Testis (tissue), 2 donors: ENCODE measurements at regions not wholly inside any gene's neighbourhood (a gene's known extent, or its start where the extent isn't known, plus 50 kb on each side); places are given as distances from the start of the nearest gene placed in this dataset.

Experiments used
- DNase-seq: peaks from one replicate; pipeline ENCODE4 v3.0.0-alpha.2; 2019
- H3K27ac ChIP-seq, 2 donors: fragments of 200-600 bp; sonication (generic); one replicate each; pipeline ENCODE4 v1.5.1; 2019
- H3K27me3 ChIP-seq: fragments of 200-600 bp; sonication (generic); one replicate; pipeline ENCODE4 v1.5.1; 2019
- H3K36me3 ChIP-seq: fragments of 200-600 bp; sonication (generic); one replicate; pipeline ENCODE4 v1.5.1; 2017; ENCODE audit warnings: low read depth; ENCODE audit errors: missing control alignments
- H3K4me1 ChIP-seq: fragments of 200-600 bp; sonication (generic); one replicate; pipeline ENCODE4 v1.5.1; 2019
- H3K4me3 ChIP-seq, 2 donors: fragments of 200-600 bp; sonication (generic); one replicate each; pipeline ENCODE4 v1.5.1; 2017 to 2019
- H3K9me3 ChIP-seq: fragments of 200-600 bp; sonication (generic); one replicate; pipeline ENCODE4 v1.5.1; 2017
- POLR2A ChIP-seq: fragments of 450-650 bp; IDR thresholded peaks from one replicate; pipeline ENCODE4 v1.6.1; 2017; ENCODE audit warnings: antibody characterized with exemption, mild to moderate bottlenecking, moderate library complexity
- WGBS, 2 donors: methylation state at CpG; one replicate each; pipeline ENCODE4 v1.1.5; 2018; 5-methylcytosine and 5-hydroxymethylcytosine counted together
- intact Hi-C: fragments of 100-400 bp; cut with DNase I; formaldehyde crosslinking; loops from one replicate; pipeline ENCODE4 v1.15.1; 2023; ENCODE audit warnings: low total_unique reads
- TF ChIP-seq, protein P1 (sequence below), 3 experiments: fragments of 450-650 bp in 2 of 3; fragments of 200-600 bp in 1 of 3; sonication (generic) in 1 of 3; IDR thresholded peaks; one replicate each; pipeline ENCODE4 v1.5.1; 2016 to 2019; ENCODE audit warnings: antibody characterized with exemption in 3 of 3, mild to moderate bottlenecking in 2 of 3, moderate library complexity in 1 of 3

DNA sequence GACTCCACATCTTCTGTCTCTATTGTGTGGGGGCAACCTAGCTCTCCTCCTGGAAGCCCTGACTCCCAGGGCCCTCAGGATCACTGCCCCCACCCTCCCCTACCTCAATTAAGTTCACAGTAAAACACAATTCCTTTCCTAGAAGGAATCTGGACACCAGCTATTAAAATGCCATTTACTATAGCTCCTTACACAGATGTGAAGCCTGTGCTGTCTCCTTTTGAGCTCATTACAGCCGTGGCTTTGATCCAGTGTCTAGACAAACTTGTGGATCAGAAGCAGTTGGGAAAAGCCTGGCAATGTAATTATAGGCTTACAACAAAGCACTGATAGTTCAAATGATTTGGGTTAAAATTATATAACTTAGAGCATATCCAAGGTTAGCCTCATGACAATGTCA lies 107.0 kb upstream of the SMIM23 start:
- no peaks in the 10 kb centered on the region for H3K4me1 ChIP-seq
- no peak for DNase-seq
- no peak overlapping the region for H3K27ac ChIP-seq
- intact Hi-C loops, result no loop called here
- H3K27me3 ChIP-seq, result no peaks in the 10 kb centered on the region
- no peak overlapping the region for H3K4me3 ChIP-seq
- TF ChIP-seq, protein P1, sequence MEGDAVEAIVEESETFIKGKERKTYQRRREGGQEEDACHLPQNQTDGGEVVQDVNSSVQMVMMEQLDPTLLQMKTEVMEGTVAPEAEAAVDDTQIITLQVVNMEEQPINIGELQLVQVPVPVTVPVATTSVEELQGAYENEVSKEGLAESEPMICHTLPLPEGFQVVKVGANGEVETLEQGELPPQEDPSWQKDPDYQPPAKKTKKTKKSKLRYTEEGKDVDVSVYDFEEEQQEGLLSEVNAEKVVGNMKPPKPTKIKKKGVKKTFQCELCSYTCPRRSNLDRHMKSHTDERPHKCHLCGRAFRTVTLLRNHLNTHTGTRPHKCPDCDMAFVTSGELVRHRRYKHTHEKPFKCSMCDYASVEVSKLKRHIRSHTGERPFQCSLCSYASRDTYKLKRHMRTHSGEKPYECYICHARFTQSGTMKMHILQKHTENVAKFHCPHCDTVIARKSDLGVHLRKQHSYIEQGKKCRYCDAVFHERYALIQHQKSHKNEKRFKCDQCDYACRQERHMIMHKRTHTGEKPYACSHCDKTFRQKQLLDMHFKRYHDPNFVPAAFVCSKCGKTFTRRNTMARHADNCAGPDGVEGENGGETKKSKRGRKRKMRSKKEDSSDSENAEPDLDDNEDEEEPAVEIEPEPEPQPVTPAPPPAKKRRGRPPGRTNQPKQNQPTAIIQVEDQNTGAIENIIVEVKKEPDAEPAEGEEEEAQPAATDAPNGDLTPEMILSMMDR (IDR thresholded peaks at IDR 0.05), result no peak
- TF ChIP-seq POLR2A, result no peak
- no peaks in the 10 kb centered on the region for H3K9me3 ChIP-seq
- H3K36me3 ChIP-seq, result no peaks in the 10 kb centered on the region
- WGBS, 2 donors, result 80 to 85% methylated on average over 1 of the region's 1 CpG

DNA sequence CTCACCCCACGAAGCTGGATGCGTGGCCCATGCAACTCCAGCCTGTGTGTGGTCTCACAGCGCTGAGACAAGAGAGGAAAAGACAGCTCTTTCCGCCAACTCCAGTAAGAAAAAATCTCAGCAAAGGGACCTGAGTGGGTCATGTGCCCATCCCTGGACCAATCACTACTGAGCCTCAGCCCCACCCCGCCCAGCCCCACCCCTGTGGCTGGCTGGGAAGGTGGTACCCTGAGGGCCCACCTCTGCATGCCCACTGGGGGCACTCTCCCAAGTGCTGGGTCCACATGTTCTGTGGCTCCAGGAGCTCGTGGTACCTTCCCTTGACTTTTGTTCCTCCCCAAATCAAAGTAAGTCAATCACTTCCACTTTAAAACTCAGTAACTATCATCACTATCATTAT lies 105.1 kb upstream of the SMIM23 start:
- Histone ChIP-seq H3K27me3 (no peaks in the 10 kb centered on the region), H3K4me1 (no peaks in the 10 kb centered on the region), H3K9me3 (no peaks in the 10 kb centered on the region), H3K27ac (no peak overlapping the region), H3K36me3 (no peaks in the 10 kb centered on the region), H3K4me3 (no peak overlapping the region)
- TF ChIP-seq, protein P1 (IDR thresholded peaks at IDR 0.05), result no peak
- no peak for TF ChIP-seq POLR2A
- intact Hi-C loops, result no loop called here
- WGBS, 2 donors, result 75 to 76% methylated on average over 5 to 6 of the region's 6 CpGs
- no peak for DNase-seq

DNA sequence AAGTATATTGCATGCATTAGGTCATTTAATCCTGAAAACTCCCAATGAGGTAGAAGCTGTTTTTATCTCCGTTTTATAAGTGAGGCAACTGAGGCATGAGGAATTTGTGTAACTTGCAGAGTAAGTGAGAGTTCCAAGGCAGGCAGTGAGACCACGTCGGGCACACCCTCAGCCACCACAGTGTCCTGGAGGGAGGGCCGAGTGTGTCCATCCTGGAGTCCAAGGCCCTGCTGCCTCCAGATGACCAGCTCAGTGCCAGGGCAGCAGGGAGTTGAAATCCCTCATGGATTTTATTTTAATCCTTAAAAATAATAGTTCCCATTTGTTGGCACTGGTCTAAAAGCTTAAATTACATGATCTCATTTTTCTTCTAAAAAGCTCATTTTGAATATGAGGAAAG lies 104.6 kb upstream of the SMIM23 start:
- Histone ChIP-seq H3K27me3 (no peaks in the 10 kb centered on the region), H3K36me3 (no peaks in the 10 kb centered on the region), H3K4me3 (no peak overlapping the region), H3K27ac (no peak overlapping the region), H3K4me1 (no peaks in the 10 kb centered on the region), H3K9me3 (no peaks in the 10 kb centered on the region)
- intact Hi-C loops, result no loop called here
- DNase-seq, result no peak
- WGBS, 2 donors, result 88 to 89% methylated on average over 4 of the region's 4 CpGs
- TF ChIP-seq POLR2A, result no peak
- TF ChIP-seq, protein P1 (IDR thresholded peaks at IDR 0.05), result no peak

DNA sequence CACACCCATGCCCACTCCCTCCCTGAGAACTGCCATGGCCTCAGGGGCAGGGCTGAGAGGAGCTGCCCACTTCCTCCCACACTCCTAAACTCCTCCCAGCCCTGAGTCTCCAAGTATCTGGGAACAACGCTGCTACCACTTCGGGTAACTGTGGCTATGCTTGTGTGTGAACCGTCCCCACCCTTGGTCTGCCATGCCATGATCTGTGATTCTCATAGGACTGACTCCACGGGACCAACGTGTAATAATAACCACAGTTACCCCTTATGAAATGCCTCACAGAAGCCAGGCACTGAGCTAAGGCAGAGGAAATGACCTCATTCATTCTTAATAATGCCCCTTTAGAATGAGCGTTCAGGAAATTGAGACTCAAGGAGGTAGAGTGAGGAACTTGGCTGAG lies 103.9 kb upstream of the SMIM23 start:
- H3K4me1 ChIP-seq, result no peaks in the 10 kb centered on the region
- TF ChIP-seq, protein P1 (IDR thresholded peaks at IDR 0.05), result no peak
- no peak for TF ChIP-seq POLR2A
- no peaks in the 10 kb centered on the region for H3K27me3 ChIP-seq
- no peak for DNase-seq
- H3K27ac ChIP-seq, result no peak overlapping the region
- no peaks in the 10 kb centered on the region for H3K9me3 ChIP-seq
- intact Hi-C loops, result no loop called here
- 68 to 73% methylated on average over 6 of the region's 6 CpGs for WGBS, 2 donors
- H3K4me3 ChIP-seq, result no peak overlapping the region
- H3K36me3 ChIP-seq, result no peaks in the 10 kb centered on the region

DNA sequence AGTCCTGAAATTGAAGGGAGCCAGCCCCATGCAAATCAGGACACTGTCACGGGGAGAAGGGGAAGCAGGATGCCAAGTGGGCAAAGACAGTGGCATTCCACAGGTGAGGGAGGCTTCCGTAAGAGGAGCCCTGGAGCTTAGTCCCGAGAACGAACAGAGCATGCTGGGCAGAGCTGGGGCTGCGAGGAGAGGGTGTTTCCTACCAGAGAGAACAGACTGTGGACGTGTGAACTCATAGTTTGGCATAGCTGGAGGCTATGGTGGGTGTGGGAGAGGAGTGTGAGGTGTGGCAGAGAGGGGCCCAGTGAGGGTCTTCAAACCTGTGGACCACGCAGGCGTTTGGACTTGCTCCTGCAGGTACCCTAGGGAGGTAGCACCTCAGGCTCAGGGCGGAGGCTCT lies 102.8 kb upstream of the SMIM23 start:
- no peak for TF ChIP-seq POLR2A
- TF ChIP-seq, protein P1 (IDR thresholded peaks at IDR 0.05), result no peak
- Histone ChIP-seq H3K4me3 (no peak overlapping the region), H3K27ac (no peak overlapping the region), H3K36me3 (no peaks in the 10 kb centered on the region), H3K9me3 (no peaks in the 10 kb centered on the region), H3K27me3 (no peaks in the 10 kb centered on the region), H3K4me1 (no peaks in the 10 kb centered on the region)
- intact Hi-C loops, result no loop called here
- no peak for DNase-seq
- 75 to 77% methylated on average over 9 of the region's 9 CpGs for WGBS, 2 donors
